H1 (cell line): ENCODE measurements at regions not wholly inside any gene's neighbourhood (a gene's known extent, or its start where the extent isn't known, plus 50 kb on each side); places are given as distances from the start of the nearest gene placed in this dataset.

ENCODE experiments used
- ATF2 ChIP-seq: IDR thresholded peaks from 2 replicates; pipeline ENCODE4 v1.6.1; 2012; ENCODE audit warnings: low read length, inconsistent platforms
- EGR1 ChIP-seq: IDR thresholded peaks from 2 replicates; pipeline ENCODE4 v1.6.1; 2011; ENCODE audit warnings: low read depth, low read length, borderline replicate concordance

- TF ChIP-seq EGR1 (no peak), ATF2 (no peak)
Measured at GRCh38 chr5:125038477-125038876, 292.0 kb upstream of the ZNF608 start.
